GM18909 (cell line): ENCODE measurements at regions not wholly inside any gene's neighbourhood (a gene's known extent, or its start where the extent isn't known, plus 50 kb on each side); places are given as distances from the start of the nearest gene placed in this dataset.

Source experiments
- ATAC-seq: cut with Tn5 transposase; IDR thresholded peaks from one replicate; pipeline ENCODE4 v1.9.1; 2021; ENCODE audit warnings: mild to moderate bottlenecking; ENCODE audit not compliant: unreplicated experiment, poor library complexity

DNA sequence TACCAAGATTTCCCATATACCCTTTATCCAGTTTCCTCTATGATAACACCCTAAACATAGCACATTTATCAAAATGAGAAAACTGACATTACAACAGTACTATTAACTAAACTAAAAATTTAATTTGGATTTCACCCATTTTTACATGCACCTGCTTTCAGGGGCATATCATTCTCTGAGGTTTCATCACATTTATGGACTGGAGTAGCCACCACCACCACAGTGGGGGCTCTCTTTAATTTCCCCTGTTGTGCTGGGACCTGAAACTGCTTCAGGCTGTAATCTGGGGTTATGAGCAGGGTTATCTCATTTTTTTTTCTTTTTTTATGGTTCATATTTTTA is 637.9 kb upstream of the DPP6 start:
- no peak for ATAC-seq

DNA sequence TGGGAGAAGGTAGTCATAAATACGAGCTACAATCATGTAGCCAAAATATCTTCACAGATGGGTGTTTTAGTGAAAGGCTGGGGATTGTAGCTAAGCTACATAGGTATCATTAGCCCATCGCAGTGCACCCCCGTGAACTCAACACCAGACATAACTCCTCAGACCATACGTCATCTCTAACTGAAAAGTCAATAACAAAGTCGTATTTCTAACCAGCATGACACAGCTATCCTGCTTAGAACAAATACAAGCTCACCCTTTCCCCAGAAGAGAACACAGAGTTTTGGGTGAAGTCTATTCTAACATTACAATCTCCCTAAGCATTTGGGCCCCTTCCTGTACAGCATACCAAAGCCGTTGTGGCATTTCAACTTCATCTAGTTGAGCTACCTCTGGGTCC is 636.6 kb upstream of the DPP6 start:
- ATAC-seq = no peak

GRCh38 chr7:153422291-153423209 is 629.6 kb upstream of the DPP6 start:
- no peak for ATAC-seq

DNA sequence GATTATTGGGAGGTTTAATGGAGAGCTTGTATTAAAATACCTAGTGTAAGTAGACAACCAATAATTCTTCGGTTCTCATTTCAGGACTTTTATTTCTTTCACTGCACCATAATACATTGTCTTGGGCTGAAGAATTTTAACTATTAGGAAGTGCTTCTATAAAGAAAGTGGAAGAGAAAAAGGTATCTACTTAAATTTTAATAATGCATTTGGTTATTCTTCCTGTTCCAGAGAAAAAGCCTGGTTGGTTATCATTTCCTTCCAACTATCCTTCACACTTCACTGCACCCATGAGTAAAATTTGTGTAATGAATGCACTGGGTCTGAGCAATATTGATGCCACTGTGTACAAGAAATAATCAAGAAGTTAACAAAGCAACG is 629.0 kb upstream of the DPP6 start:
- no peak for ATAC-seq

- ATAC-seq = no peak
Measured at GRCh38 chr7:153430931-153431330, 621.3 kb upstream of the DPP6 start.

DNA sequence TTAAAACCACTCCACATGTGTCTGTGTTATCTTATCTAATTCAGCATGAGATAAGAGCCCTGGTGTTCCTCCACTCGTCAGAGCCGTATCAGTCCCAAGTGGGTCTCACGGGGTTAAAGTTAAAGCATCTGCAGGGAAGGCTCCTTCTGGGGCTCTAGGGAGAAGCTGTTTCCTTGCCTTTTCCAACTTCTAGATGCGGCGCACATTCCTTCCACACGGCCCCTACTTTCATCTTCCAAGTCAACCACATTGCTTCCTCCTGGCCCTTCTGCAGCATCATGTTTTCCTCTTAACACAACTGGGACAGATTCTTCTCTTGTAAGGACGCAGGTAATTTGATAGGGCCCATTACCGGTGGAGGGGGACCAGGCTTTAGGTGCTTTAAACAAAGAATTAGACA is 620.1 kb upstream of the DPP6 start:
- ATAC-seq = no peak

- no peak for ATAC-seq
Measured at GRCh38 chr7:153433223-153433622, 619.0 kb upstream of the DPP6 start.

DNA sequence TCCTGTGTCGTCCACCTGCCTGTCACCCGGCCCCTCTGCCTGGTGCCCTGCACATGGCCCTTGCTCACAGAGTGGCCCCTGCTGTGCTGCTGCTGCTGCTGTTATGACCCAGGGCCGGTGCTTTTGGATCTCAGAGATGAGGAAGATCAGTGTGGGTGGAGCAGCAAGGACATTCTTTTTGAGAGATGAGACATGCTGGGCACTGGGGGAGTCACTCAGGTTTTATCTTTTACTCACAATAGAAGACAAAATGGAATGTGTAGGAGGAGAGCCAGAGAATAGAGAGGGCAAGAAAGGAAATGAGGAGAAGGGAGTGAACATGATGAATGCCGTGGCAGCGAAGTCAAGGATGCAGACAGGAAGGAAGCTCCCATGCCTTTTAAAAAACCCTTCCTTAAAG is 611.5 kb upstream of the DPP6 start:
- ATAC-seq = no peak

GRCh38 chr7:153443032-153443701 is 609.0 kb upstream of the DPP6 start:
- no peak for ATAC-seq

GRCh38 chr7:153444641-153445040 is 607.6 kb upstream of the DPP6 start:
- no peak for ATAC-seq

GRCh38 chr7:153445641-153446040 is 606.6 kb upstream of the DPP6 start:
- ATAC-seq = no peak

DNA sequence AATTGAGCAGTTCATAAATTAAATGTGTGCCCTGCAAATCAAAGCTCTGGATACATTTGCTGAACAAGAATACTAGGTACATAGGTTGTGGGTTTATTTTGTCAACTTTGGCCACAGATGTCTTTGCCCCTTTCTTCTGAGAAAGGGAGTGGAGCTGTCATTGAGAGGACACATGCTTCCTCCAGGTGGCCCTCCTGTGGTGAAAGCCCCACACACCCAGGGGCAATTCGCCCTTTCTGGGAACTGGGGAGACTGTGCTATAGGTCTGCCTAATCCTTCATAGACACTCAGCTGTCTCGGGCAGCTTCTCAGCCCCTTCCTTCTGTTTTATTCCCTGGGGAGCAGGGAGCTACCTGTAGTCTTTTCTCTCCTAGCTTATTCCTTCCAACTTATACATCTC is 605.7 kb upstream of the DPP6 start:
- ATAC-seq = no peak

DNA sequence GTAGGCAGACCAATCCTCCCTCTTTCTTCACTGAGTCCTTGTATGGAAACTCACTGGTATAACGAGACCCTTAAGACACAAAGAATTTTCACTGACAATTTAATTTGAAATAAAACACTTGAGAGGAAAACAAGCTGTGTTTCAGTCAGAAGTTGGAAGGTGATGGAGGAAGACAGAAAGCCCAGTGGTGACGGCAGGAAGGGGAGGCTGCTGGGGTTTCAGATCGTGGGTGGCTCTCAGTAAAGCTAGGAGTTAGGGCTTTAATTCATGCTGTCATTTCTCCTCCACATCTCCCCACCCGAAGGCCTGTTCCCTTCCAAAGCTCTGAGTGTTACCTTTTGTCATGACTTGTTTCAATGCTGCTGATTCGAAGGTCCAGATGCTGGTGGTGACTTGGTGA is 605.2 kb upstream of the DPP6 start:
- no peak for ATAC-seq

GRCh38 chr7:153452661-153453060 is 599.5 kb upstream of the DPP6 start:
- ATAC-seq = no peak

- no peak for ATAC-seq
Measured at GRCh38 chr7:153454306-153454705, 597.9 kb upstream of the DPP6 start.

- no peak for ATAC-seq
Measured at GRCh38 chr7:153457746-153458145, 594.5 kb upstream of the DPP6 start.

DNA sequence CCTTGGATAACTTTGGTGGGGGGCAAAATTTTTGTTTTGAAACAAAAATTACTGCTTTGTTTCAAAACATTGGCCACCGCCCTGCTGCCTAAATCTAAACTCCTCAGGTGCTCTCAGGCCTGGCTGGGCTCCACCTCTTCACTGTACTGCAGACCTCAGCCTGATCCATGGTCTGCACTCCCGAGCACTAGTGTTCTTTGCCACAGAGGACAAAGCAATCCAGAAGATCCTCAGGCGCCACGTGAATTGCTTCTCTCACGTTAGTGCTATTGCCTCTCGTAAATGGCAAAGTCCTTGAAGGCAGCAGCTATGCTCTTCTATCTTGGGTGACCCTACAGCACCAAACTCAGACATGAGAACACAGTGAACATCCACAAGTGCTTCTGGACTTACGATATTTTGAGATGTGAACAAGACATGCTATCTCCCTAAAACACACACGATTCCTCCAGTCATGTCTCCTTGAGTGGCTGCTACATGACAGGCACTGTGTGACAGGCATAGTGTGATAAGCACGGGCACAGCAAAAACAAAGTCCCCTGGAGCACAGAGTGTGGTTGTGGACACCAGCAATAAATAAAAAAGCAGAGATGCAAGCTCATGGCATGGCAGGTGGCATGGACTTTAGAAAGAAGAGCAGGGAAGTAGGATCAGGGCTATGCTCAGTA is 582.1 kb upstream of the DPP6 start:
- no peak for ATAC-seq

DNA sequence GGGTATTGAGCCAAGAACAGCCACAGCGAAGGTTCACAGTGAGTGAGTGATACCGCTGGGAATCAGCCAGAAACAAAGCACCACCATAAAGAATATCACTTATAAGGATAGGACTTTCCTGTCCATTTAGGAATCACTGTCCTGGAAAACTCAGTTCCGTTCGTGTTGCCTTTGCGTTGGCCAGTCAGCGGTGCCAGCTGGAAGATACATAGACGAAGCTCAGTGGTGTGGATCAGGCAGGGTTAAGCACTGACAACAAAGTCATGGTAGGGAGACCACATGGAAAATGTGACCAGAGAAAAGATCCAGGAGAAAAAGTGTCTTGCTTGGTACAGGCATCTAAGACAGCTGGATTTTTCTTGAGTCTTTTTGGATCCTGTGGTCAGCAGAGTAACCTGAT is 579.7 kb upstream of the DPP6 start:
- no peak for ATAC-seq

- no peak for ATAC-seq
Measured at GRCh38 chr7:153473185-153473584, 579.0 kb upstream of the DPP6 start.

DNA sequence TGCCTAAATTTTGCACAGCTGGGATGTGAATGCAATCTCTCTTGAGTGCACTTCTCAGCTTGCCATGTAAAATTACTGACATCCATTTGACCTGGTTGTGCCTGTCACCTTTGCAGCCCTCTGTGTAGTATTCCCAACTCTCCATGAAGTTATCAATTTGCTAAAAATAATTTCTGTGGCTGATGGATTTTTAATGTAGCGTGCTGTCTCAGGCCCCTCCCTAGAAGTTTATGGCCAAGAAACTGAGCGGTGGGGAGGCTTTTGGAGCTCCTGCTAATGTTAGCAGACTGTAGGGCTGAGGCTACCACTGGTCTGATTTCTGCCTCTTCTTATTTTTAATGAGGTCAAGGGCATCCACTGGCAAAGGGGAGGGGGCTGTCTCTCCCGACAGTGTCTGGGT is 577.0 kb upstream of the DPP6 start:
- no peak for ATAC-seq

DNA sequence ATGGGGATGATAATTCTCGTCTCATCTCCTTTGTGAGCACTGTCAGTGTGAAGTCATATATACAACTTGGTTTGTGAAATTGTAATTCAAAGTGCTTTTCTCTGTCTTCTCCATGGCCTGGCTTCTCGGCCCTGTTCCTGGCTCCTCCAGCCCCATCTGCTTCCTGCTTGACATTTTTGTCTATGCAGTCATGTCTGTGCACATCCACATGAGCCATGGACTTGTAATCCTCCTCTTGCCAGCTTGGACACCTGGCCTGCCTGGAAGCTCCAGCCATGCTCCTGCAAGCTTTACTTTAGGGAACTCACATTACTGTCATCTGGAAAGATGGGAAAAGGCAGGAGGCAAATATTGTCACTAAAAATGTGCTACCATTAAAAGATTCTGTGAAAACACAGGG is 576.0 kb upstream of the DPP6 start:
- ATAC-seq = no peak
